ENCODE measurements at regions not wholly inside any gene's neighbourhood (a gene's known extent, or its start where the extent isn't known, plus 50 kb on each side); places are given as distances from the start of the nearest gene placed in this dataset.

- no peak for TF ChIP-seq CTCF (IDR thresholded peaks at IDR 0.05)
- TF ChIP-seq POLR2A (IDR thresholded peaks at IDR 0.05): no peak
These were observed 426.9 kb downstream of the CCSER2 start for GRCh38 chr10:84755311-84755710.

Measured in lower leg skin (tissue), 3 donors.